Endothelial cell of umbilical vein (primary cell): ENCODE measurements at regions not wholly inside any gene's neighbourhood (a gene's known extent, or its start where the extent isn't known, plus 50 kb on each side); places are given as distances from the start of the nearest gene placed in this dataset.

Experiments used
- EZH2 ChIP-seq: IDR thresholded peaks from 2 replicates; pipeline ENCODE4 v1.6.1; 2012; ENCODE audit warnings: borderline replicate concordance, low read depth, mild to moderate bottlenecking, moderate library complexity, low read length, inconsistent platforms; ENCODE audit not compliant: severe bottlenecking
- POLR2A ChIP-seq: IDR thresholded peaks from 2 replicates; pipeline ENCODE4 v1.6.1; 2012; ENCODE audit warnings: low read depth, mild to moderate bottlenecking, control low read depth, low read length
- POLR2AphosphoS5 ChIP-seq: IDR thresholded peaks from 2 replicates; pipeline ENCODE4 v1.6.1; 2012; ENCODE audit warnings: low read depth, mild to moderate bottlenecking, control low read depth, low read length, moderate library complexity; ENCODE audit not compliant: insufficient read depth

DNA sequence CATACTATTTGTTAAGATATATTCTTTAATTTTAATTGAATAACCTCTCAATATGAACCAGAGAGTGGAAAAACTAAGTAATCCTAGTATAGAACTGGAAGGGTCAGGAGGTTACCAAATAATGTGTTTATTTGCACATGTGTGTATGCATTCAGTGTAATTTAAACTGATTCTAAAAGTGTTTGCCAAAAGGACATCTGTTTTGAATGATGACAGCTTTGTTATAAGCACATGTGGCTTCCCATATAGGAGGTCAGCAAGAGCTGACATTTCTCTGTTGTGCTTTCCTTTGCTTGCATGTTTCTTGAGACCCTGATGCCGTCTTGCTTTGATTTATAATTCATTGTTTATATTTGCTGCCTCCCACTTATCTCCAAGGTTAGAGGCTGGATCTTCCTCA is 383.4 kb downstream of the BRINP1 start:
- TF ChIP-seq POLR2AphosphoS5 = no peak
- TF ChIP-seq POLR2A = no peak
- no peak for TF ChIP-seq EZH2
